Activated CD8-positive, alpha-beta T cell treated with anti-CD3 and anti-CD28 coated beads, Interleukin-2, amount 10 ng/mL, durations not matched to agents 7 days and 5 days (primary cell): ENCODE measurements at regions not wholly inside any gene's neighbourhood (a gene's known extent, or its start where the extent isn't known, plus 50 kb on each side); places are given as distances from the start of the nearest gene placed in this dataset.

Experiments used
- ATAC-seq: fragments of 150-1000 bp; cut with Tn5 transposase; one replicate; pipeline ENCODE4 v1.10.0; 2021; ENCODE audit warnings: moderate library complexity
- CTCF ChIA-PET: fragments of 350-600 bp; sonication (Branson Sonifier 250); formaldehyde crosslinking; loops from one replicate; lab custom pipeline; 2021; ENCODE audit warnings: antibody characterized with exemption; lab: Charles Lee
- POLR2A ChIA-PET: fragments of 350-600 bp; sonication (Branson Sonifier 250); formaldehyde crosslinking; loops from one replicate; lab custom pipeline; 2021; ENCODE audit warnings: antibody characterized with exemption; lab: Charles Lee
- DNase-seq: peaks from one replicate; pipeline ENCODE4 v3.0.0-alpha.2; 2020
- H3K27ac Mint-ChIP-seq: one replicate; pipeline ENCODE4 v1.8.0; 2021; ENCODE audit warnings: mild to moderate bottlenecking, mixed read lengths
- H3K27me3 Mint-ChIP-seq: one replicate; pipeline ENCODE4 v1.8.0; 2021; ENCODE audit warnings: low read depth, mixed read lengths
- H3K36me3 Mint-ChIP-seq: one replicate; pipeline ENCODE4 v1.8.0; 2021; ENCODE audit warnings: low read depth, mixed read lengths
- H3K4me1 Mint-ChIP-seq: one replicate; pipeline ENCODE4 v1.8.0; 2021; ENCODE audit warnings: low read depth, mixed read lengths
- H3K4me3 Mint-ChIP-seq: one replicate; pipeline ENCODE4 v1.8.0; 2021; ENCODE audit warnings: mild to moderate bottlenecking, mixed read lengths
- H3K9me3 Mint-ChIP-seq: one replicate; pipeline ENCODE4 v1.8.0; 2022; ENCODE audit warnings: mixed read lengths; ENCODE audit not compliant: insufficient read depth

GRCh38 chr13:111900390-111901131 is 166.4 kb upstream of the SOX1 start:
- ATAC-seq = no peak
- Mint-ChIP-seq H3K27ac (no peak overlapping the region), H3K36me3 (no peaks in the 10 kb centered on the region), H3K4me1 (no peaks in the 10 kb centered on the region), H3K4me3 (no peak overlapping the region), H3K27me3 (no peaks in the 10 kb centered on the region), H3K9me3 (no peaks in the 10 kb centered on the region)
- POLR2A ChIA-PET = interaction anchor here (0.6 kb wide), 1 partner anchor 14 kb away, joined by 4 read pairs; no protein-coding TSS in a partner anchor
- CTCF ChIA-PET = no interaction called here
- DNase-seq = no peak

- CTCF ChIA-PET = no interaction called here
- Mint-ChIP-seq H3K4me1 (no peaks in the 10 kb centered on the region), H3K27ac (no peak overlapping the region), H3K4me3 (no peak overlapping the region), H3K9me3 (no peaks in the 10 kb centered on the region), H3K36me3 (no peaks in the 10 kb centered on the region), H3K27me3 (no peaks in the 10 kb centered on the region)
- POLR2A ChIA-PET = no interaction called here
- ATAC-seq = no peak
- DNase-seq = no peak
These were observed 165.6 kb upstream of the SOX1 start for GRCh38 chr13:111901267-111901915.

GRCh38 chr13:111902726-111903125 is 164.2 kb upstream of the SOX1 start:
- Mint-ChIP-seq H3K27me3 (no peaks in the 10 kb centered on the region), H3K36me3 (no peaks in the 10 kb centered on the region), H3K4me1 (no peaks in the 10 kb centered on the region), H3K9me3 (no peaks in the 10 kb centered on the region), H3K27ac (no peak overlapping the region), H3K4me3 (no peak overlapping the region)
- ATAC-seq = no peak
- no peak for DNase-seq
- POLR2A ChIA-PET = no interaction called here
- CTCF ChIA-PET = no interaction called here

- H3K36me3 Mint-ChIP-seq = no peaks in the 10 kb centered on the region
- POLR2A ChIA-PET = no interaction called here
- H3K27me3 Mint-ChIP-seq = no peaks in the 10 kb centered on the region
- no peaks in the 10 kb centered on the region for H3K9me3 Mint-ChIP-seq
- no peak overlapping the region for H3K27ac Mint-ChIP-seq
- ATAC-seq = no peak
- no peak overlapping the region for H3K4me3 Mint-ChIP-seq
- H3K4me1 Mint-ChIP-seq = no peaks in the 10 kb centered on the region
- no peak for DNase-seq
- CTCF ChIA-PET = no interaction called here
These were observed 163.8 kb upstream of the SOX1 start for GRCh38 chr13:111903143-111903542.

GRCh38 chr13:111904166-111904565 is 162.8 kb upstream of the SOX1 start:
- H3K4me1 Mint-ChIP-seq = no peaks in the 10 kb centered on the region
- H3K27ac Mint-ChIP-seq = no peak overlapping the region
- ChIA-PET CTCF (no interaction called here), POLR2A (no interaction called here)
- H3K27me3 Mint-ChIP-seq = no peaks in the 10 kb centered on the region
- ATAC-seq (no peak), DNase-seq (no peak)
- no peak overlapping the region for H3K4me3 Mint-ChIP-seq
- H3K36me3 Mint-ChIP-seq = no peaks in the 10 kb centered on the region
- no peaks in the 10 kb centered on the region for H3K9me3 Mint-ChIP-seq

GRCh38 chr13:111904701-111905608 is 162.0 kb upstream of the SOX1 start:
- CTCF ChIA-PET = no interaction called here
- DNase-seq (no peak), ATAC-seq (no peak)
- no peak overlapping the region for H3K27ac Mint-ChIP-seq
- no peaks in the 10 kb centered on the region for H3K9me3 Mint-ChIP-seq
- no peaks in the 10 kb centered on the region for H3K4me1 Mint-ChIP-seq
- no peaks in the 10 kb centered on the region for H3K36me3 Mint-ChIP-seq
- H3K27me3 Mint-ChIP-seq = no peaks in the 10 kb centered on the region
- no peak overlapping the region for H3K4me3 Mint-ChIP-seq
- POLR2A ChIA-PET = no interaction called here

- H3K4me1 Mint-ChIP-seq = no peaks in the 10 kb centered on the region
- ATAC-seq (no peak), DNase-seq (no peak)
- CTCF ChIA-PET = no interaction called here
- no peaks in the 10 kb centered on the region for H3K27me3 Mint-ChIP-seq
- no peak overlapping the region for H3K27ac Mint-ChIP-seq
- no peak overlapping the region for H3K4me3 Mint-ChIP-seq
- no peaks in the 10 kb centered on the region for H3K36me3 Mint-ChIP-seq
- POLR2A ChIA-PET = no interaction called here
- H3K9me3 Mint-ChIP-seq = no peaks in the 10 kb centered on the region
These were observed 161.4 kb upstream of the SOX1 start for GRCh38 chr13:111905609-111905945.

- ATAC-seq = no peak
- no peaks in the 10 kb centered on the region for H3K4me1 Mint-ChIP-seq
- H3K27ac Mint-ChIP-seq = no peak overlapping the region
- no peaks in the 10 kb centered on the region for H3K27me3 Mint-ChIP-seq
- DNase-seq = no peak
- H3K9me3 Mint-ChIP-seq = no peaks in the 10 kb centered on the region
- no peak overlapping the region for H3K4me3 Mint-ChIP-seq
- ChIA-PET POLR2A (no interaction called here), CTCF (no interaction called here)
- H3K36me3 Mint-ChIP-seq = no peaks in the 10 kb centered on the region
These were observed 160.6 kb upstream of the SOX1 start for GRCh38 chr13:111906306-111906705.

GRCh38 chr13:111906816-111907215 is 160.1 kb upstream of the SOX1 start:
- Mint-ChIP-seq H3K27ac (no peak overlapping the region), H3K4me1 (no peaks in the 10 kb centered on the region), H3K27me3 (no peaks in the 10 kb centered on the region), H3K9me3 (no peaks in the 10 kb centered on the region), H3K36me3 (no peaks in the 10 kb centered on the region), H3K4me3 (no peak overlapping the region)
- ATAC-seq (no peak), DNase-seq (no peak)
- ChIA-PET POLR2A (no interaction called here), CTCF (no interaction called here)

- no peak for DNase-seq
- Mint-ChIP-seq H3K4me1 (no peaks in the 10 kb centered on the region), H3K27me3 (no peaks in the 10 kb centered on the region), H3K4me3 (no peak overlapping the region), H3K9me3 (no peaks in the 10 kb centered on the region), H3K36me3 (no peaks in the 10 kb centered on the region), H3K27ac (no peak overlapping the region)
- ChIA-PET CTCF (no interaction called here), POLR2A (no interaction called here)
- ATAC-seq = no peak
These were observed 159.5 kb upstream of the SOX1 start for GRCh38 chr13:111907341-111907880.

GRCh38 chr13:111908361-111908760 is 158.6 kb upstream of the SOX1 start:
- H3K27me3 Mint-ChIP-seq = no peaks in the 10 kb centered on the region
- CTCF ChIA-PET = no interaction called here
- no peak overlapping the region for H3K4me3 Mint-ChIP-seq
- H3K9me3 Mint-ChIP-seq = no peaks in the 10 kb centered on the region
- no peak overlapping the region for H3K27ac Mint-ChIP-seq
- no peaks in the 10 kb centered on the region for H3K4me1 Mint-ChIP-seq
- ATAC-seq = no peak
- POLR2A ChIA-PET = no interaction called here
- no peaks in the 10 kb centered on the region for H3K36me3 Mint-ChIP-seq
- DNase-seq = no peak

- DNase-seq (no peak), ATAC-seq (no peak)
- Mint-ChIP-seq H3K36me3 (no peaks in the 10 kb centered on the region), H3K4me3 (no peak overlapping the region), H3K9me3 (no peaks in the 10 kb centered on the region), H3K27ac (no peak overlapping the region), H3K27me3 (no peaks in the 10 kb centered on the region), H3K4me1 (no peaks in the 10 kb centered on the region)
- POLR2A ChIA-PET = no interaction called here
- CTCF ChIA-PET = no interaction called here
These were observed 158.0 kb upstream of the SOX1 start for GRCh38 chr13:111908981-111909380.
